ENCODE measurements at regions not wholly inside any gene's neighbourhood (a gene's known extent, or its start where the extent isn't known, plus 50 kb on each side); places are given as distances from the start of the nearest gene placed in this dataset.

- Mint-ChIP-seq H3K36me3 (no peaks in the 10 kb centered on the region), H3K4me3 (no peak overlapping the region), H3K9me3 (peaks cover 13% of the 10 kb centered on the region), H3K27me3 (no peaks in the 10 kb centered on the region), H3K27ac (no peak overlapping the region), H3K4me1 (ENCODE audit: low read depth) (no peaks in the 10 kb centered on the region)
- intact Hi-C loops (cut with micrococcal nuclease) = no loop called here
- ChIA-PET CTCF (no interaction called here), POLR2A (no interaction called here)
- DNase-seq = no peak
Measured at GRCh38 chr6:54440549-54440948, 132.3 kb downstream of the TINAG start.

DNA sequence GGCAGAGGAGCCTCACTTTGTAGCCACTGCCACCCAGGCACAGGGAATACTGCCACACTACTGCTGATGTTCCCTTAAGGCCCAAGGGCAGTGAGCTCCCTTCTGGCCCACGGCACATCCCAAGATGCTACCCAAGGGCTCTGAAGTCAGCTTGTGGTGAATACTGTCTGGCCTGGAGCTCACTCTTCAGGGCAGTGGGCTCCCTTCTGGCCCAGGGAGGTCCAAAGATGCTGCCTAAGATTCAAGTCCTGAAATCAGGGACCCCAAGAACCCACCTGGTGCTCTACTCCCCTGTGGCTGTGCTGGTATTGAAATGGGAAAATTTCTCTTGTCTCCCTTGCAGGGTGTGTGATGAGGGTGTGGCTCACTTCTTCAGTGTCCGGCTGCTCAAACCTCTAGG, 132.8 kb downstream of the TINAG start:
- intact Hi-C loops (cut with micrococcal nuclease) = no loop called here
- no peaks in the 10 kb centered on the region for H3K36me3 Mint-ChIP-seq
- H3K27ac Mint-ChIP-seq = no peak overlapping the region
- H3K27me3 Mint-ChIP-seq = no peaks in the 10 kb centered on the region
- ChIA-PET POLR2A (no interaction called here), CTCF (no interaction called here)
- no peak for DNase-seq
- H3K9me3 Mint-ChIP-seq = peaks cover 13% of the 10 kb centered on the region
- no peak overlapping the region for H3K4me3 Mint-ChIP-seq
- no peaks in the 10 kb centered on the region for H3K4me1 Mint-ChIP-seq (ENCODE audit: low read depth)

DNA sequence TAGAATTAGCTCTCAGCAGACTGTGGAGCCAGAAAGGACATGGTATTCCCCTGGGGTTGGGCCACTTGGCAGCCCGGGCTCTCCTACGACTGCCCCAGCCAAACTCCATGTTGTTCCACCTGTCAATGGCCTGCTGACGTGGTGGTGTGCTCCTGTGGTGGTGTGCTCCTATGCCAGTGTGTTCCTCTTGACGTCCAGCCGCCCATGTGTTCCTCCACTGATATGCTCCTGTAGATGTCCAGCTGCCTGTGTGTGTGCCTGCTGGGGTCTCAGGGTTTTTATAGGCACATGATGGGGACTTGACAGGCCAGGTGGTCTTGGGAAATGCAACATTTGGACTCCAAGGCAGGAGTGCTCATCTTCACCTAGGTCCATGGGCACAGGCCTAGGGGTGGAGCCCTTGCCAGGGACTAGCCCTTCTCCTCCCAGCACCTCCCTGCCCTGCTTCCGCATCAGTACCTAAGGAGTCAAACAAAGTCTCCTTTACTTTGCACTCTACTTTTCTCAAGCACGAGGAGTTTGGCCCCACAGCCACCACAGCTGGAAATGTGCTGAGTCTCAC, 133.5 kb downstream of the TINAG start:
- intact Hi-C loops (cut with micrococcal nuclease) = no loop called here
- Mint-ChIP-seq H3K36me3 (no peaks in the 10 kb centered on the region), H3K4me1 (ENCODE audit: low read depth) (no peaks in the 10 kb centered on the region), H3K4me3 (no peak overlapping the region), H3K27me3 (no peaks in the 10 kb centered on the region), H3K9me3 (peaks cover 13% of the 10 kb centered on the region), H3K27ac (no peak overlapping the region)
- ChIA-PET POLR2A (no interaction called here), CTCF (no interaction called here)
- DNase-seq = no peak

- no peaks in the 10 kb centered on the region for H3K36me3 Mint-ChIP-seq
- no peak overlapping the region for H3K4me3 Mint-ChIP-seq
- intact Hi-C loops (cut with micrococcal nuclease) = no loop called here
- DNase-seq = no peak
- no peaks in the 10 kb centered on the region for H3K27me3 Mint-ChIP-seq
- ChIA-PET CTCF (no interaction called here), POLR2A (no interaction called here)
- peaks cover 8% of the 10 kb centered on the region for H3K9me3 Mint-ChIP-seq
- H3K4me1 Mint-ChIP-seq (ENCODE audit: low read depth) = no peaks in the 10 kb centered on the region
- H3K27ac Mint-ChIP-seq = no peak overlapping the region
Measured at GRCh38 chr6:54445207-54445606, 137.0 kb downstream of the TINAG start.

DNA sequence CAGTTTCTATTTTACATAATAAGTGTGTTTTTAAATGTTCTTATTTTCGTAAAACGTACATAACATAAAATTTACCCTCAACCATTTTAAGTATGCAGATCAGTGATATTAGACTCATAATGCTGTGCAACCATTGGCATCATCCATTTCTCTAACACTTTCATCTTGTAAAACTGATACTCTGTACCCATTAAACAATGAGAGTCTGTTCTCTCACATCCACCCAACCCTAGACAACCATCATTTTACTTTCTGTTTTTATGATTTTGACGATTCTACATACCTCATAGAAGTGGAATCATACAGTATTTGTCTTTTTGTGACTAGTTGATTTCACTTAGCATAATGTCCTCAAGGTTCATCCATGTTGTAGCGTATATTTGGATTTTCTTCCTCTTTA, 140.4 kb downstream of the TINAG start:
- no peaks in the 10 kb centered on the region for H3K36me3 Mint-ChIP-seq

GRCh38 chr6:54451516-54451915, 143.3 kb downstream of the TINAG start:
- POLR2A ChIA-PET = no interaction called here
- DNase-seq = no peak
- no peak overlapping the region for H3K27ac Mint-ChIP-seq
- H3K36me3 Mint-ChIP-seq = no peaks in the 10 kb centered on the region
- intact Hi-C loops (cut with micrococcal nuclease) = no loop called here
- peaks cover 17% of the 10 kb centered on the region for H3K9me3 Mint-ChIP-seq
- no peaks in the 10 kb centered on the region for H3K27me3 Mint-ChIP-seq
- CTCF ChIA-PET = no interaction called here
- no peak overlapping the region for H3K4me3 Mint-ChIP-seq
- H3K4me1 Mint-ChIP-seq (ENCODE audit: low read depth) = no peaks in the 10 kb centered on the region

More for the DNA sequence above, 140.4 kb downstream of the TINAG start:
- Mint-ChIP-seq H3K9me3 (peaks cover 14% of the 10 kb centered on the region), H3K27me3 (no peaks in the 10 kb centered on the region), H3K27ac (no peak overlapping the region), H3K4me3 (no peak overlapping the region), H3K4me1 (ENCODE audit: low read depth) (no peaks in the 10 kb centered on the region)
- ChIA-PET CTCF (no interaction called here), POLR2A (no interaction called here)
- intact Hi-C loops (cut with micrococcal nuclease) = no loop called here
- no peak for DNase-seq

- Mint-ChIP-seq H3K4me1 (ENCODE audit: low read depth) (no peaks in the 10 kb centered on the region), H3K4me3 (no peak overlapping the region), H3K27me3 (no peaks in the 10 kb centered on the region), H3K9me3 (peaks cover 21% of the 10 kb centered on the region), H3K27ac (no peak overlapping the region), H3K36me3 (no peaks in the 10 kb centered on the region)
- POLR2A ChIA-PET = no interaction called here
- intact Hi-C loops (cut with micrococcal nuclease) = no loop called here
- CTCF ChIA-PET = no interaction called here
- no peak for DNase-seq
Measured at GRCh38 chr6:54463354-54464024, 155.2 kb downstream of the TINAG start.

DNA sequence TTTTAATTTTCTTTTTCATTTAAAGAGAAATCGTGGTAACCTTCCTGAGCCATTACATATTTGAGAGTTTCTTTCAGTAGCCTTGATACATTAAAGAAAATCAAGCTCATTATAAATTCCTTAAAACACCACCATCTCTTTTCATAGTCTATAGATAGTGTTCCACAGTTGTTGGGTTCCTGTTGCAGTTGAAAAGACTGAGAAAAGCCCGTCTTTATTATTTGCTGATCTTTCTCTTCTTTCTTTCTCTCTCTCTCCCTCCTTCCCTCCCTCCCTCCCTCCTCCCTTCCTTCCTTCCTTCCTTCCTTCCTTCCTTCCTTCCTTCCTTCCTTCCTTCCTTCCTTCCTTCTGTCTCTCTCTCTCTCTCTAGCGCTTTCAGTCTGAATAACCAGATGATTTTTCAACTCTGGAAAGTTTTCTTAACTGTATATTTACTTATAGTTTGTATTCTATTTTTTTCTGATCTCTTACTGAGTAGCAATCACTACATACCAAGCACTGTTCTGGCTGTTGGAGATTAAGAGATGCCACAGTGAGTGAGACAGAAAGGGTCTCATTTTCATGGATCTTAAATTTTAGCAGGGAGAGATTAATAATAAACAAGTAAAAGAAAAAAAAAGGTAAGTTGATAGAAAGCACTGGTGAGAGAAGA, 157.5 kb downstream of the TINAG start:
- no peak for DNase-seq
- no peak overlapping the region for H3K4me3 Mint-ChIP-seq
- H3K36me3 Mint-ChIP-seq = no peaks in the 10 kb centered on the region
- peaks cover 15% of the 10 kb centered on the region for H3K9me3 Mint-ChIP-seq
- H3K27ac Mint-ChIP-seq = no peak overlapping the region
- H3K27me3 Mint-ChIP-seq = no peaks in the 10 kb centered on the region
- intact Hi-C loops (cut with micrococcal nuclease) = no loop called here
- ChIA-PET POLR2A (no interaction called here), CTCF (no interaction called here)
- no peaks in the 10 kb centered on the region for H3K4me1 Mint-ChIP-seq (ENCODE audit: low read depth)

- Mint-ChIP-seq H3K4me1 (ENCODE audit: low read depth) (no peaks in the 10 kb centered on the region), H3K27ac (no peak overlapping the region), H3K27me3 (no peaks in the 10 kb centered on the region), H3K36me3 (no peaks in the 10 kb centered on the region), H3K4me3 (no peak overlapping the region), H3K9me3 (peaks cover 15% of the 10 kb centered on the region)
- ChIA-PET POLR2A (no interaction called here), CTCF (no interaction called here)
- no peak for DNase-seq
- intact Hi-C loops (cut with micrococcal nuclease) = no loop called here
Measured at GRCh38 chr6:54467384-54467783, 159.1 kb downstream of the TINAG start.

- Mint-ChIP-seq H3K4me3 (no peak overlapping the region), H3K27ac (no peak overlapping the region), H3K27me3 (no peaks in the 10 kb centered on the region), H3K9me3 (peaks cover 8% of the 10 kb centered on the region), H3K4me1 (ENCODE audit: low read depth) (no peaks in the 10 kb centered on the region), H3K36me3 (no peaks in the 10 kb centered on the region)
- POLR2A ChIA-PET = no interaction called here
- CTCF ChIA-PET = no interaction called here
- intact Hi-C loops (cut with micrococcal nuclease) = no loop called here
- no peak for DNase-seq
Measured at GRCh38 chr6:54473328-54473727, 165.1 kb downstream of the TINAG start.

DNA sequence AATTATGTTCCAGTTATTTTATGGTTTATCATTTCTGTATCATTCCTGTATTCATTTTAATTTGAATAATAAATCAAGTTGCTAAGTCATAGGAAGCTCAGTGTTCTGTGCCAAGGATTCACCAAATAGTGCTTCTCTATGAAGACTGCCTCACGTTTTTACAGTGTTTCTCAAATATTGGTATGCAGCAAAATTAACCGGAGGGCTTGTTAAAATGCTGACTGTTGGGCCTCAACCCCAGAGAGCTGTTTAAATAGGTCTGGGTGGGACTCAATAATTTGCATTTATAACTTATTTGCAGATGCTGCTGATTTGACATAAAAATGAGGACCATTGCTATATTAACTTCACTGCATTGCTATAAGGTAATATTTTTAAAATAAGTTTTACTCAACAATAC, 166.7 kb downstream of the TINAG start:
- ChIA-PET CTCF (interaction anchor here (0.6 kb wide), 1 partner anchor 244 kb away, joined by 3 read pairs; no protein-coding TSS in a partner anchor), POLR2A (no interaction called here)
- DNase-seq = no peak
- H3K36me3 Mint-ChIP-seq = no peaks in the 10 kb centered on the region
- no peak overlapping the region for H3K4me3 Mint-ChIP-seq
- H3K9me3 Mint-ChIP-seq = peaks cover 5% of the 10 kb centered on the region
- H3K27me3 Mint-ChIP-seq = no peaks in the 10 kb centered on the region
- intact Hi-C loops (cut with micrococcal nuclease) = no loop called here
- no peaks in the 10 kb centered on the region for H3K4me1 Mint-ChIP-seq (ENCODE audit: low read depth)
- H3K27ac Mint-ChIP-seq = no peak overlapping the region

DNA sequence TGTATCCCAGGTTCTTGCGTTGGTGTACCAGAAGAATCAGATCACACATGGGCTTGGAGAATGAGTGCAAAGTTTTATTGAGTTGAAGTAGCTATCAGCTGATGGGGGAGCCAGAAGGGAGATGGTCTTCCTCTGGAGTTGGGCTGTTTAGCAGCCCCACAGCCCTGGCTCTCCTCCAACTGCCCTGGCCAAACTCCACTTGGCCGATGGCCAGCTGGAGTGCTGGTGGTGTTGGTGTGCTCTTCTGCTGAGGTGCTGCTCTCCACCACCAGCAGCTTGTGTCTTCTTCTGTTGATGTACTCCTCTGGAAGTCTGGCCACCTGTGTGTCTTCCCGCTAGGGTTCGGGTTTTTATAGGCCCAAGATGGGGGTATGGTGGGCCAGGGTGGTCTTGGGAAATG, 172.8 kb downstream of the TINAG start:
- H3K4me3 Mint-ChIP-seq = no peak overlapping the region
- H3K9me3 Mint-ChIP-seq = no peaks in the 10 kb centered on the region
- no peak overlapping the region for H3K27ac Mint-ChIP-seq
- POLR2A ChIA-PET = no interaction called here
- CTCF ChIA-PET = no interaction called here
- no peaks in the 10 kb centered on the region for H3K36me3 Mint-ChIP-seq
- intact Hi-C loops (cut with micrococcal nuclease) = no loop called here
- no peaks in the 10 kb centered on the region for H3K4me1 Mint-ChIP-seq (ENCODE audit: low read depth)
- no peaks in the 10 kb centered on the region for H3K27me3 Mint-ChIP-seq
- no peak for DNase-seq

GRCh38 chr6:54491431-54491830, 183.2 kb downstream of the TINAG start:
- no peak overlapping the region for H3K27ac Mint-ChIP-seq
- H3K36me3 Mint-ChIP-seq = no peaks in the 10 kb centered on the region
- H3K4me3 Mint-ChIP-seq = no peak overlapping the region
- no peaks in the 10 kb centered on the region for H3K4me1 Mint-ChIP-seq (ENCODE audit: low read depth)
- POLR2A ChIA-PET = no interaction called here
- no peaks in the 10 kb centered on the region for H3K27me3 Mint-ChIP-seq
- intact Hi-C loops (cut with micrococcal nuclease) = no loop called here
- H3K9me3 Mint-ChIP-seq = peaks cover 36% of the 10 kb centered on the region
- DNase-seq = no peak
- CTCF ChIA-PET = no interaction called here

Data from activated CD4-positive, alpha-beta memory T cell treated with anti-CD3 and anti-CD28 coated beads for 36 hours (primary cell).